HepG2 (cell line): ENCODE measurements at regions not wholly inside any gene's neighbourhood (a gene's known extent, or its start where the extent isn't known, plus 50 kb on each side); places are given as distances from the start of the nearest gene placed in this dataset.

ENCODE experiments used
- DDIT3 ChIP-seq: sonication (generic); formaldehyde crosslinking; IDR thresholded peaks from 2 replicates; pipeline ENCODE4 v1.4.0; 2020; ENCODE audit warnings: mild to moderate bottlenecking, missing genetic modification reagents
- SAFB2 ChIP-seq: sonication (generic); formaldehyde crosslinking; IDR thresholded peaks from 2 replicates; pipeline ENCODE4 v1.5.1; 2020; ENCODE audit warnings: missing genetic modification reagents, low read depth, mild to moderate bottlenecking, borderline replicate concordance
- ZNF138 ChIP-seq: sonication (generic); formaldehyde crosslinking; IDR thresholded peaks from 2 replicates; pipeline ENCODE4 v1.5.0; 2020; ENCODE audit warnings: mild to moderate bottlenecking, low read depth, missing genetic modification reagents

DNA sequence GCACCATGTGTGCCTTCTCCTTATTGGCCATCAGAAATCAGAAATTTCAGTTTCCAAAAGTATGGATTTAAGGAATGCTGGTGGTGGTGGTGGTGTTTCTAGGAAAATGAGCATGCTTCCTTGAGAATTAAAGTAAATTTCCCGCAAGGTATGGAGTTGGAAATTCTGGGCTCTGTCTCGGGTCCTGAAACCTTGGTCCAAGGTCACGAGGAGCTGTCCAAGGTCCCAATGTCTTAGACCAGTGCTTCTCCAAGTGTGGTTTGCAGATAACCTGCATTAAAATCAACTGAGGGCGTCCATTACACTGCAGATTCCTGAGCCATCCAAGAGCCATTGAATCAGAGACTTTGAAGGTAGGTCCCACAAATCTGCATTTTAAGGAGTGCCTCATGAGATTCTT is 210.9 kb upstream of the PKDCC start:
- TF ChIP-seq ZNF138 (CRISPR knock-in tag) (peak; percentile 62; the same call in 1 of the 2 replicates), SAFB2 (CRISPR knock-in tag) (no peak), DDIT3 (CRISPR knock-in tag) (no peak)
